HUES6 (cell line): ENCODE measurements at regions not wholly inside any gene's neighbourhood (a gene's known extent, or its start where the extent isn't known, plus 50 kb on each side); places are given as distances from the start of the nearest gene placed in this dataset.

Source experiments
- H3K27ac ChIP-seq: 2 replicates; pipeline ENCODE4 v1.7.0; 2013; ENCODE audit warnings: low read depth, mild to moderate bottlenecking, low read length, inconsistent platforms
- H3K27me3 ChIP-seq: 2 replicates; pipeline ENCODE4 v1.6.1; 2013; ENCODE audit warnings: low read length; ENCODE audit not compliant: control insufficient read depth, insufficient read depth
- H3K36me3 ChIP-seq: 2 replicates; pipeline ENCODE4 v1.6.1; 2013; ENCODE audit warnings: low read length; ENCODE audit not compliant: control insufficient read depth, insufficient read depth
- H3K4me1 ChIP-seq: 2 replicates; pipeline ENCODE4 v1.6.1; 2013; ENCODE audit warnings: low read length; ENCODE audit not compliant: control insufficient read depth, insufficient read depth
- H3K4me3 ChIP-seq: 2 replicates; pipeline ENCODE4 v1.5.1; 2013; ENCODE audit warnings: low read depth, low read length
- H3K9ac ChIP-seq: one replicate; pipeline ENCODE4 v1.6.1; 2013; ENCODE audit warnings: mild to moderate bottlenecking, low read length
- H3K9me3 ChIP-seq: 2 replicates; pipeline ENCODE4 v1.6.1; 2013; ENCODE audit warnings: low read depth, low read length; ENCODE audit not compliant: control insufficient read depth, insufficient read depth

GRCh38 chr21:28380241-28380640 is 612.4 kb downstream of the LTN1 start:
- Histone ChIP-seq H3K27ac (no peak overlapping the region), H3K9me3 (no peaks in the 10 kb centered on the region), H3K4me1 (peaks cover 2% of the 10 kb centered on the region; the same call in 1 of the 2 replicates), H3K9ac (no peak overlapping the region), H3K36me3 (no peaks in the 10 kb centered on the region), H3K4me3 (no peak overlapping the region), H3K27me3 (no peaks in the 10 kb centered on the region)

- Histone ChIP-seq H3K27me3 (no peaks in the 10 kb centered on the region), H3K4me1 (peaks cover 2% of the 10 kb centered on the region; the same call in 1 of the 2 replicates), H3K9ac (no peak overlapping the region), H3K9me3 (no peaks in the 10 kb centered on the region), H3K4me3 (no peak overlapping the region), H3K27ac (no peak overlapping the region), H3K36me3 (no peaks in the 10 kb centered on the region)
Observed at GRCh38 chr21:28378026-28378425, 614.7 kb downstream of the LTN1 start.

- Histone ChIP-seq H3K9ac (no peak overlapping the region), H3K27ac (no peak overlapping the region), H3K36me3 (no peaks in the 10 kb centered on the region), H3K4me3 (no peak overlapping the region), H3K9me3 (peaks cover 5% of the 10 kb centered on the region; the same call in 1 of the 2 replicates), H3K27me3 (no peaks in the 10 kb centered on the region), H3K4me1 (peaks cover 2% of the 10 kb centered on the region; the same call in 1 of the 2 replicates)
Observed at GRCh38 chr21:28375708-28376385, 616.8 kb downstream of the LTN1 start.

- peaks cover 5% of the 10 kb centered on the region; the same call in 1 of the 2 replicates for H3K9me3 ChIP-seq
- no peak overlapping the region for H3K9ac ChIP-seq
- no peaks in the 10 kb centered on the region for H3K4me1 ChIP-seq
- no peaks in the 10 kb centered on the region for H3K27me3 ChIP-seq
- no peak overlapping the region for H3K27ac ChIP-seq
- no peak overlapping the region for H3K4me3 ChIP-seq
- no peaks in the 10 kb centered on the region for H3K36me3 ChIP-seq
Observed at GRCh38 chr21:28374881-28375280, 617.8 kb downstream of the LTN1 start.

GRCh38 chr21:28371713-28372112 is 621.0 kb downstream of the LTN1 start:
- Histone ChIP-seq H3K36me3 (no peaks in the 10 kb centered on the region), H3K27me3 (no peaks in the 10 kb centered on the region), H3K4me1 (no peaks in the 10 kb centered on the region), H3K27ac (no peak overlapping the region), H3K9ac (no peak overlapping the region), H3K9me3 (peaks cover 5% of the 10 kb centered on the region; the same call in 1 of the 2 replicates), H3K4me3 (no peak overlapping the region)

- Histone ChIP-seq H3K9me3 (no peaks in the 10 kb centered on the region), H3K27ac (no peak overlapping the region)
Observed at GRCh38 chr21:28359300-28359699, 633.4 kb downstream of the LTN1 start.

GRCh38 chr21:28358702-28359101 is 634.0 kb downstream of the LTN1 start:
- Histone ChIP-seq H3K27ac (no peak overlapping the region), H3K36me3 (no peaks in the 10 kb centered on the region), H3K27me3 (no peaks in the 10 kb centered on the region), H3K4me1 (no peaks in the 10 kb centered on the region), H3K9me3 (no peaks in the 10 kb centered on the region), H3K4me3 (no peak overlapping the region), H3K9ac (no peak overlapping the region)

More at GRCh38 chr21:28359300-28359699, 633.4 kb downstream of the LTN1 start:
- Histone ChIP-seq H3K36me3 (no peaks in the 10 kb centered on the region), H3K4me1 (no peaks in the 10 kb centered on the region), H3K27me3 (no peaks in the 10 kb centered on the region), H3K4me3 (no peak overlapping the region), H3K9ac (no peak overlapping the region)

- Histone ChIP-seq H3K27me3 (no peaks in the 10 kb centered on the region), H3K27ac (no peak overlapping the region), H3K9me3 (no peaks in the 10 kb centered on the region), H3K36me3 (no peaks in the 10 kb centered on the region), H3K4me3 (no peak overlapping the region), H3K9ac (no peak overlapping the region), H3K4me1 (no peaks in the 10 kb centered on the region)
Observed at GRCh38 chr21:28358170-28358569, 634.5 kb downstream of the LTN1 start.

- Histone ChIP-seq H3K27ac (no peak overlapping the region), H3K9me3 (no peaks in the 10 kb centered on the region), H3K36me3 (no peaks in the 10 kb centered on the region), H3K9ac (no peak overlapping the region), H3K4me3 (no peak overlapping the region), H3K27me3 (no peaks in the 10 kb centered on the region), H3K4me1 (no peaks in the 10 kb centered on the region)
Observed at GRCh38 chr21:28357743-28358142, 634.9 kb downstream of the LTN1 start.

- no peaks in the 10 kb centered on the region for H3K9me3 ChIP-seq
- no peak overlapping the region for H3K4me3 ChIP-seq
- no peaks in the 10 kb centered on the region for H3K36me3 ChIP-seq
- no peaks in the 10 kb centered on the region for H3K27me3 ChIP-seq
- H3K4me1 ChIP-seq: no peaks in the 10 kb centered on the region
- no peak overlapping the region for H3K27ac ChIP-seq
- H3K9ac ChIP-seq: no peak overlapping the region
Observed at GRCh38 chr21:28356422-28356821, 636.3 kb downstream of the LTN1 start.

- Histone ChIP-seq H3K4me3 (no peak overlapping the region), H3K27ac (no peak overlapping the region), H3K36me3 (no peaks in the 10 kb centered on the region), H3K9me3 (no peaks in the 10 kb centered on the region), H3K27me3 (no peaks in the 10 kb centered on the region), H3K9ac (no peak overlapping the region), H3K4me1 (no peaks in the 10 kb centered on the region)
Observed at GRCh38 chr21:28345934-28346333, 646.7 kb downstream of the LTN1 start.
